ENCODE measurements at regions not wholly inside any gene's neighbourhood (a gene's known extent, or its start where the extent isn't known, plus 50 kb on each side); places are given as distances from the start of the nearest gene placed in this dataset.

DNA sequence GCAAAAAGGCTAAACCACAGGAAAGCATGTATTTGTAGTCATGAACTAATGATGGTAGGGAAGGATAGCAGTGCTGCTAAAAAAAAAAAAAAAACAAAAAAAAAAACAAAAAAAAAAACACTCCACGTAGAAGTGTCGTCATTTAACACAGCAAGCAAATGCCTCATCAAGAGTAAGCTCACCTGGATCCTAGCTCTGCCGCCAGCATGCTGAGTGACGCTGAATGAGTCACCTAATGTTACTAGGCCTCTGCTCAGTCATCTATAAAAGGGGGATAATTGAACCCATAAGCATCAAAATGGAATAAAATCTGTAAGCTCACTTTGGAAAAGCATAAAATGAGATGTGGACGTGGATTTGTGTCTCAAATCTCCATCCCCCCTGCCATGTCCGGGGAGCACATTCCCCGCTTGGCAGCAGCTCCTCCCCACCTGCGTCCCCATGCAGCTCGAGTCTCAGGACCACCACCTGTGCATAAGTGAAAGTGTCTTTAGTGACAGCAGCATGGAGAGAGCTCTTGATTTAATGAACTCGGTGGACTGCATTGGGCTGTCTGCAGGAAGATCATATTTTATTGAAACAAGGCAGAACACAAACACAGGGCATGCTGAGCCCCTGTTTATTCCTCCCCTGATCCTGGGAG, 427.5 kb downstream of the LRATD1 start:
- Histone ChIP-seq H3K9me3 (peaks cover 9% of the 10 kb centered on the region), H3K36me3 (no peaks in the 10 kb centered on the region), H3K4me3 (no peak overlapping the region), H3K27ac (no peak overlapping the region), H3K4me1 (no peaks in the 10 kb centered on the region), H3K27me3 (ENCODE audit: low read depth) (no peaks in the 10 kb centered on the region)
- no peak for ATAC-seq
- intact Hi-C loops (cut with DNase I) = no loop called here
- TF ChIP-seq, protein P1, sequence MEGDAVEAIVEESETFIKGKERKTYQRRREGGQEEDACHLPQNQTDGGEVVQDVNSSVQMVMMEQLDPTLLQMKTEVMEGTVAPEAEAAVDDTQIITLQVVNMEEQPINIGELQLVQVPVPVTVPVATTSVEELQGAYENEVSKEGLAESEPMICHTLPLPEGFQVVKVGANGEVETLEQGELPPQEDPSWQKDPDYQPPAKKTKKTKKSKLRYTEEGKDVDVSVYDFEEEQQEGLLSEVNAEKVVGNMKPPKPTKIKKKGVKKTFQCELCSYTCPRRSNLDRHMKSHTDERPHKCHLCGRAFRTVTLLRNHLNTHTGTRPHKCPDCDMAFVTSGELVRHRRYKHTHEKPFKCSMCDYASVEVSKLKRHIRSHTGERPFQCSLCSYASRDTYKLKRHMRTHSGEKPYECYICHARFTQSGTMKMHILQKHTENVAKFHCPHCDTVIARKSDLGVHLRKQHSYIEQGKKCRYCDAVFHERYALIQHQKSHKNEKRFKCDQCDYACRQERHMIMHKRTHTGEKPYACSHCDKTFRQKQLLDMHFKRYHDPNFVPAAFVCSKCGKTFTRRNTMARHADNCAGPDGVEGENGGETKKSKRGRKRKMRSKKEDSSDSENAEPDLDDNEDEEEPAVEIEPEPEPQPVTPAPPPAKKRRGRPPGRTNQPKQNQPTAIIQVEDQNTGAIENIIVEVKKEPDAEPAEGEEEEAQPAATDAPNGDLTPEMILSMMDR (IDR thresholded peaks at IDR 0.05) = no peak
- DNase-seq = no peak

DNA sequence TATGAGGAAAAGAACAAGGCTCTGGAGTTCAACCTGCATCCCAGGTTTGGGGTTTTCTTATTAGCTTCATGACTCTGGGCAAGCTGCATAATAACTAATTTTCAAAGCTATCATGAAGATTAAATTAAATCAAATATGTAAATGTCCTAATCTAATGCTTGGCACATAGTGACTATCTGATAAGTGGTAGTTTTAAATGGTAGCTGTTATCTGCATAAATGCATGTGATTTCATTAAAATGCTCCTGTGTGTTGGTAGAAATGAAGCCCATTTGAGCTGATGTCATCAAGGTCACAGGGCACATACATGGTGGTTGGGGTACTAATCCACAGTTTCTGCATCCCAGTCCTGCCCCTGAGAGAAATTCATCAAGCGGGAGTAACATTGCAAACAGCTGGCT, 428.8 kb downstream of the LRATD1 start:
- intact Hi-C loops (cut with DNase I) = no loop called here
- peaks cover 15% of the 10 kb centered on the region for H3K9me3 ChIP-seq
- no peaks in the 10 kb centered on the region for H3K27me3 ChIP-seq (ENCODE audit: low read depth)
- no peaks in the 10 kb centered on the region for H3K36me3 ChIP-seq
- no peak for ATAC-seq
- no peak for DNase-seq
- H3K4me3 ChIP-seq = no peak overlapping the region
- H3K27ac ChIP-seq = no peak overlapping the region
- no peaks in the 10 kb centered on the region for H3K4me1 ChIP-seq
- TF ChIP-seq, protein P1 (IDR thresholded peaks at IDR 0.05) = no peak

GRCh38 chr2:15066138-15066537, 433.6 kb downstream of the LRATD1 start:
- no peaks in the 10 kb centered on the region for H3K36me3 ChIP-seq
- H3K4me1 ChIP-seq = no peaks in the 10 kb centered on the region
- H3K4me3 ChIP-seq = no peak overlapping the region
- intact Hi-C loops (cut with DNase I) = no loop called here
- no peak overlapping the region for H3K27ac ChIP-seq
- no peak for DNase-seq
- H3K9me3 ChIP-seq = peaks cover 15% of the 10 kb centered on the region
- no peaks in the 10 kb centered on the region for H3K27me3 ChIP-seq (ENCODE audit: low read depth)
- ATAC-seq = no peak
- TF ChIP-seq, protein P1 (IDR thresholded peaks at IDR 0.05) = no peak

DNA sequence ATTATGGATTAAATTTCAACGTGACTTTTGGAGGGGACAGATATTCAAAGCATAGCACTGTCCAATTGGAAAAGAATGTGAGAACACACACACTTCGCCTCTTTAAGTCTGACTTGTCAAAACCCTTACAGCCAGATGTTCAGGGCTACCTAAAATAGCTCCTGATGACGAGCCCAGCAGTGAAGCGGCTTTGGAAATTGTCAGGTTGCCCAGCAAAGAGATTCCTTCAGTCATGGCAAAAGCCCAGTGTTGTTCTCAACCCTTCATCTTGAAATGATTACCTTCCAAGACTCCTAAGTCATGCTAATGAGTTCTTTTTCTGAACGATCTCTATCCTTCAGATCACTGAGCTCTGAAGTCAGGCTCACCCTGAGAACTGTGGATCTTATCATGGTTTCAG, 436.6 kb downstream of the LRATD1 start:
- TF ChIP-seq, protein P1 (IDR thresholded peaks at IDR 0.05) = no peak
- no peak overlapping the region for H3K27ac ChIP-seq
- intact Hi-C loops (cut with DNase I) = no loop called here
- H3K4me3 ChIP-seq = no peak overlapping the region
- H3K4me1 ChIP-seq = no peaks in the 10 kb centered on the region
- DNase-seq (no peak), ATAC-seq (no peak)
- no peaks in the 10 kb centered on the region for H3K36me3 ChIP-seq
- no peaks in the 10 kb centered on the region for H3K27me3 ChIP-seq (ENCODE audit: low read depth)
- peaks cover 12% of the 10 kb centered on the region for H3K9me3 ChIP-seq

DNA sequence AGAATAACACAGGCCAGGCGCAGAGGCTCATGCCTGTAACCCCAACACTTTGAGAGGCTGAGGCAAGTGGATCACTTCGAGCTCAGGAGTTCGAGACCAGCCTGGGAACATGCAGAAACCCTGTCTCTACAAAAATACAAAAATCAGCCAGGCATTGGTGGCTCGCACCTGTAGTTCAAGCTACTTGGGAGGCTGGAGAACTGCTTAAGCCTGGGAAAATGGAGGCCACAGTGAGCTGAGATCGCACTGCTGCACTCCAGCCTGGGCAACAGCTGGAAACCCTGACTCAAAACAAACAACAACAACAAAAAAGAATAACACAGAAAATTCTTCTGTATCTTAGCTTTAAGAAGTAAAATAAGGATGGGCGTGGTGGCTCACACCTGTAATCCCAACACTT, 440.3 kb downstream of the LRATD1 start:
- Histone ChIP-seq H3K27me3 (ENCODE audit: low read depth) (no peaks in the 10 kb centered on the region), H3K4me1 (no peaks in the 10 kb centered on the region), H3K9me3 (no peaks in the 10 kb centered on the region), H3K4me3 (no peak overlapping the region), H3K27ac (no peak overlapping the region), H3K36me3 (no peaks in the 10 kb centered on the region)
- ATAC-seq (no peak), DNase-seq (no peak)
- TF ChIP-seq, protein P1 (IDR thresholded peaks at IDR 0.05) = no peak
- intact Hi-C loops (cut with DNase I) = no loop called here

All from lower lobe of right lung (tissue), 2 donors.